ENCODE measurements at regions not wholly inside any gene's neighbourhood (a gene's known extent, or its start where the extent isn't known, plus 50 kb on each side); places are given as distances from the start of the nearest gene placed in this dataset.
A peak's percentile ranks its signal among the peaks of the same experiment; 100 is the strongest.

DNA sequence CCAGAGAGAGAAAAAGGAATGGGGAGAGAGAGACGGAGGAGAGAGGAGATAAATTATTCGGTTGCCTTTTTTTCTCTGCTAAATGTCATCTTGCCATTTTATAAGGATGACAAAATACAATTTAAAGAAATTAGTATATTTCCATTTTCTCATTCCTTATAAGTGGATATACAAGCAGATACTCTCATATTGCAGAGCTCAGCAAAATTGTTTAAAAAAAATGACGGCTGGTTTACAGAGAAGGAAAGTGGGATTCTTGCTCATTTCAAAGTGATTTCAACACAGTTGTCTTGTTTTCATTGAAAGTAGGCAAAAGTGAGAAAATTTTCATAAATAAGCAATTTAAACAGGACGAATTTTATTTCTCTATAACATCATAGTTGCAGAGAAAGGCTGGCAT is 641.9 kb upstream of the CDH6 start:
- Histone ChIP-seq H3F3A (replicated peaks; ENCODE audit: low read depth) (no peaks in the 10 kb centered on the region), H3K27me3 (ENCODE audit: insufficient read depth) (no peaks in the 10 kb centered on the region), H3K9me2 (ENCODE audit: insufficient read depth) (no peaks in the 10 kb centered on the region), H3K4me1 (ENCODE audit: insufficient read depth) (no peaks in the 10 kb centered on the region), H4K20me1 (replicated peaks; ENCODE audit: insufficient read depth) (no peaks in the 10 kb centered on the region), H3K79me2 (replicated peaks; ENCODE audit: insufficient read depth) (no peaks in the 10 kb centered on the region), H3K36me3 (ENCODE audit: insufficient read depth) (no peaks in the 10 kb centered on the region), H2AFZ (peak overlapping the region; percentile 57; the same call in 1 of the 2 replicates), H3K27ac (ENCODE audit: low read depth) (no peak overlapping the region), H3K4me2 (no peak overlapping the region), H3K4me3 (no peak overlapping the region)
- Mint-ChIP-seq H3K27ac (no peak overlapping the region), H3K4me1 (no peaks in the 10 kb centered on the region), H3K36me3 (ENCODE audit: low read depth) (no peaks in the 10 kb centered on the region), H3K4me3 (no peak overlapping the region), H3K27me3 (ENCODE audit: insufficient read depth, low read depth, poor library complexity) (no peaks in the 10 kb centered on the region), H3K9me3 (no peaks in the 10 kb centered on the region)
- ATAC-seq: no peak
- no peak for TF ChIP-seq EZH2phosphoT487 (IDR thresholded peaks at IDR 0.05; ENCODE audit: unreplicated experiment)
- TF ChIP-seq JUNB (IDR thresholded peaks at IDR 0.05; ENCODE audit: unreplicated experiment): no peak
- TF ChIP-seq ZNF331 (CRISPR knock-in tag; IDR thresholded peaks at IDR 0.05; ENCODE audit: low read depth): no peak
- TF ChIP-seq ZNF114 (CRISPR knock-in tag; IDR thresholded peaks at IDR 0.05): no peak
- TF ChIP-seq EZH2 (IDR thresholded peaks at IDR 0.05; ENCODE audit: low read depth, unreplicated experiment): no peak
- no peak for TF ChIP-seq STAT1 (IDR thresholded peaks at IDR 0.05; ENCODE audit: unreplicated experiment)
- TF ChIP-seq, protein P1, sequence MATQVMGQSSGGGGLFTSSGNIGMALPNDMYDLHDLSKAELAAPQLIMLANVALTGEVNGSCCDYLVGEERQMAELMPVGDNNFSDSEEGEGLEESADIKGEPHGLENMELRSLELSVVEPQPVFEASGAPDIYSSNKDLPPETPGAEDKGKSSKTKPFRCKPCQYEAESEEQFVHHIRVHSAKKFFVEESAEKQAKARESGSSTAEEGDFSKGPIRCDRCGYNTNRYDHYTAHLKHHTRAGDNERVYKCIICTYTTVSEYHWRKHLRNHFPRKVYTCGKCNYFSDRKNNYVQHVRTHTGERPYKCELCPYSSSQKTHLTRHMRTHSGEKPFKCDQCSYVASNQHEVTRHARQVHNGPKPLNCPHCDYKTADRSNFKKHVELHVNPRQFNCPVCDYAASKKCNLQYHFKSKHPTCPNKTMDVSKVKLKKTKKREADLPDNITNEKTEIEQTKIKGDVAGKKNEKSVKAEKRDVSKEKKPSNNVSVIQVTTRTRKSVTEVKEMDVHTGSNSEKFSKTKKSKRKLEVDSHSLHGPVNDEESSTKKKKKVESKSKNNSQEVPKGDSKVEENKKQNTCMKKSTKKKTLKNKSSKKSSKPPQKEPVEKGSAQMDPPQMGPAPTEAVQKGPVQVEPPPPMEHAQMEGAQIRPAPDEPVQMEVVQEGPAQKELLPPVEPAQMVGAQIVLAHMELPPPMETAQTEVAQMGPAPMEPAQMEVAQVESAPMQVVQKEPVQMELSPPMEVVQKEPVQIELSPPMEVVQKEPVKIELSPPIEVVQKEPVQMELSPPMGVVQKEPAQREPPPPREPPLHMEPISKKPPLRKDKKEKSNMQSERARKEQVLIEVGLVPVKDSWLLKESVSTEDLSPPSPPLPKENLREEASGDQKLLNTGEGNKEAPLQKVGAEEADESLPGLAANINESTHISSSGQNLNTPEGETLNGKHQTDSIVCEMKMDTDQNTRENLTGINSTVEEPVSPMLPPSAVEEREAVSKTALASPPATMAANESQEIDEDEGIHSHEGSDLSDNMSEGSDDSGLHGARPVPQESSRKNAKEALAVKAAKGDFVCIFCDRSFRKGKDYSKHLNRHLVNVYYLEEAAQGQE (IDR thresholded peaks at IDR 0.05; ENCODE audit: unreplicated experiment): no peak
- TF ChIP-seq NANOG (IDR thresholded peaks at IDR 0.05; ENCODE audit: borderline replicate concordance): no peak
- TF ChIP-seq, protein P2, sequence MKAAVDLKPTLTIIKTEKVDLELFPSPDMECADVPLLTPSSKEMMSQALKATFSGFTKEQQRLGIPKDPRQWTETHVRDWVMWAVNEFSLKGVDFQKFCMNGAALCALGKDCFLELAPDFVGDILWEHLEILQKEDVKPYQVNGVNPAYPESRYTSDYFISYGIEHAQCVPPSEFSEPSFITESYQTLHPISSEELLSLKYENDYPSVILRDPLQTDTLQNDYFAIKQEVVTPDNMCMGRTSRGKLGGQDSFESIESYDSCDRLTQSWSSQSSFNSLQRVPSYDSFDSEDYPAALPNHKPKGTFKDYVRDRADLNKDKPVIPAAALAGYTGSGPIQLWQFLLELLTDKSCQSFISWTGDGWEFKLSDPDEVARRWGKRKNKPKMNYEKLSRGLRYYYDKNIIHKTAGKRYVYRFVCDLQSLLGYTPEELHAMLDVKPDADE (IDR thresholded peaks at IDR 0.05): no peak
- no peak for DNase-seq (ENCODE audit: low spot score)

DNA sequence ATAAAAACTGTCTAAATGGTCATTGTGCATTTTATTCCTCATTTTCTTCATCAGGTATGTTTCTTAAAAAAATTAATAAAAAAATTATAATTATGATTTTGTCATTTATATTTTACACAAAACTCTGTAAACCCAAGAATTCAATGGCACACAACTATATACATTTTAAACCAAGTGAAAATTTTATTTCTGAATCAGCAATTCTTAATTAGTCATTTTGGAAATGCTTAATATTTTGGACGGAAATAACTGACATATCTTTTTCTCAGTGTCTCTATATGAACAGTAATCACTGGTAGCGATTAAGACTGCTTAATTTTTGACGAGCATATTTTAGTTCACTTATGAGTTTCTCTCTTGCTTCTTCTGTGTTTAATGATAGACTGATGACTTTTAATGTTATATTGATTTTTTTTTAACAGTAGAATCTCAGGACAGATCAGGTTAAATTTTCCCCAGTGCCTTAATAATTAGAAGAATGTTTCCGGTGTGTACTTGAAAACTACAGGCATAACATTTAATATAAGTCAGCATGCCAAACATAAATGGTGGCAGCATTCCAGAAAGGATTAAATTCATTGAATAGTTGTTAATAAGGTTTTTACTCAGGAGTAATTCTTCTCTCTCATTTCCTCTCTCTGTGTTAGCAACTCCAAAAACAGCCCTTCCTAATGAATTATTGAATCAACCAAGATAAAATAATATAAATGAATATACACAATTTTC is 644.7 kb upstream of the CDH6 start:
- Histone ChIP-seq H3F3A (replicated peaks; ENCODE audit: low read depth) (no peaks in the 10 kb centered on the region), H3K27ac (ENCODE audit: low read depth) (no peak overlapping the region), H3K9me2 (ENCODE audit: insufficient read depth) (no peaks in the 10 kb centered on the region), H3K4me2 (no peak overlapping the region), H3K27me3 (ENCODE audit: insufficient read depth) (no peaks in the 10 kb centered on the region), H3K36me3 (ENCODE audit: insufficient read depth) (no peaks in the 10 kb centered on the region), H3K4me3 (no peak overlapping the region), H3K4me1 (ENCODE audit: insufficient read depth) (no peaks in the 10 kb centered on the region), H4K20me1 (replicated peaks; ENCODE audit: insufficient read depth) (no peaks in the 10 kb centered on the region), H2AFZ (no peak overlapping the region), H3K79me2 (replicated peaks; ENCODE audit: insufficient read depth) (no peaks in the 10 kb centered on the region)
- Mint-ChIP-seq H3K27me3 (ENCODE audit: insufficient read depth, low read depth, poor library complexity) (no peaks in the 10 kb centered on the region), H3K27ac (no peak overlapping the region), H3K4me1 (no peaks in the 10 kb centered on the region), H3K4me3 (no peak overlapping the region), H3K9me3 (no peaks in the 10 kb centered on the region), H3K36me3 (ENCODE audit: low read depth) (no peaks in the 10 kb centered on the region)
- DNase-seq (ENCODE audit: low spot score): no peak
- ATAC-seq: no peak
- TF ChIP-seq, protein P3, sequence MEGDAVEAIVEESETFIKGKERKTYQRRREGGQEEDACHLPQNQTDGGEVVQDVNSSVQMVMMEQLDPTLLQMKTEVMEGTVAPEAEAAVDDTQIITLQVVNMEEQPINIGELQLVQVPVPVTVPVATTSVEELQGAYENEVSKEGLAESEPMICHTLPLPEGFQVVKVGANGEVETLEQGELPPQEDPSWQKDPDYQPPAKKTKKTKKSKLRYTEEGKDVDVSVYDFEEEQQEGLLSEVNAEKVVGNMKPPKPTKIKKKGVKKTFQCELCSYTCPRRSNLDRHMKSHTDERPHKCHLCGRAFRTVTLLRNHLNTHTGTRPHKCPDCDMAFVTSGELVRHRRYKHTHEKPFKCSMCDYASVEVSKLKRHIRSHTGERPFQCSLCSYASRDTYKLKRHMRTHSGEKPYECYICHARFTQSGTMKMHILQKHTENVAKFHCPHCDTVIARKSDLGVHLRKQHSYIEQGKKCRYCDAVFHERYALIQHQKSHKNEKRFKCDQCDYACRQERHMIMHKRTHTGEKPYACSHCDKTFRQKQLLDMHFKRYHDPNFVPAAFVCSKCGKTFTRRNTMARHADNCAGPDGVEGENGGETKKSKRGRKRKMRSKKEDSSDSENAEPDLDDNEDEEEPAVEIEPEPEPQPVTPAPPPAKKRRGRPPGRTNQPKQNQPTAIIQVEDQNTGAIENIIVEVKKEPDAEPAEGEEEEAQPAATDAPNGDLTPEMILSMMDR (conservative IDR thresholded peaks at IDR 0.05; ENCODE audit: low read depth in 2 of 2): no peak

Measured in GM23338 (cell line).